Retinal pigment epithelial cell (primary cell): ENCODE measurements at regions not wholly inside any gene's neighbourhood (a gene's known extent, or its start where the extent isn't known, plus 50 kb on each side); places are given as distances from the start of the nearest gene placed in this dataset.

Experiments used
- DNase-seq: peaks from one replicate; pipeline ENCODE4 v3.0.0-alpha.2; 2010; ENCODE audit warnings: low read depth
- H3K4me3 ChIP-seq: 2 replicates; pipeline ENCODE4 v1.5.1; 2011; ENCODE audit warnings: mild to moderate bottlenecking, low read length, control low read depth, moderate library complexity
- CTCF ChIP-seq: conservative IDR thresholded peaks from 2 replicates; pipeline ENCODE4 v1.5.1; 2011; ENCODE audit warnings: low read depth, low read length, control low read depth, inconsistent platforms

DNA sequence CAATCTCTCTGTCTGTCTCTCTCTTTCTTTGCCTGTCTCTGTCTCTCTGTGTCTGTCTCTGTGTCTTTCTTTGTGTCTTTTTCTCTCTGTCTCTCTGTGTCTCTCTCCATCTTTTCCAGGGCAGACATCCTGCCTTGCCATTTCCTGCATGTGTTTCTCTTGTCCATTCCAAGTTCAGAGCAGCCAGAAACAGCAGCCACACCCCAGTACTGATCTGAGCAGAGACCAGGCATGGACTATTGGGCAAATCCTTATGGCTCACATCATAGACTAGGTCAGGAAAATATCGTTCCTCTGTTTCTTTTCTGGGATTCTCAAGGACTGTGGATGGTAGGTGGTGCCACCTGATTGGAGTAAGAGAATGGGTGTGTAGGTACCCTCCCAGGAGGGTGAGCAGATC, 95.8 kb downstream of the RAMP3 start:
- H3K4me3 ChIP-seq, result no peak overlapping the region
- no peak for TF ChIP-seq CTCF

GRCh38 chr7:45255187-45255586, 97.6 kb downstream of the RAMP3 start:
- no peak for TF ChIP-seq CTCF
- DNase-seq, result no peak
- H3K4me3 ChIP-seq, result no peak overlapping the region

More for the DNA sequence above, 95.8 kb downstream of the RAMP3 start:
- DNase-seq, result no peak

- DNase-seq, result no peak
- H3K4me3 ChIP-seq, result no peak overlapping the region
- TF ChIP-seq CTCF, result no peak
These were observed 98.7 kb downstream of the RAMP3 start for GRCh38 chr7:45256309-45256708.

- DNase-seq, result no peak
- H3K4me3 ChIP-seq, result no peak overlapping the region
- no peak for TF ChIP-seq CTCF
These were observed 99.2 kb downstream of the RAMP3 start for GRCh38 chr7:45256775-45257174.

DNA sequence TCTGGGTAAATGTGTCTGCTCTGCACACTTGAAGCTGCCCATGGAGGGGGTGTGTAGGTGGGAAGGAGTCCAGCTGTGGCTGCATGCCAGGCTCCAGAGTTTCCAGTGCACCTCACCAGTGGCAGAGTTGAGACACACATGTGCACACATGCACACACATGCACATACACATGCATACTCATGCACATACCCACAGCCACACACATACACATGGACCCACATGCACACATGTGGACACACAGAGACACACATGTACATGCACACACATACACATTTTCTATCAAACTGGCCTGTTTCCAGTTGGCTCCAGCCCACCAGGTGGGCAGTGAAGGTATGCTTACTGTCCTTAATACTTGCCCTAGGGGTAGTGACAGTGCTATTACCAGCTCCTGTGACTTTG, 99.7 kb downstream of the RAMP3 start:
- no peak overlapping the region for H3K4me3 ChIP-seq
- no peak for TF ChIP-seq CTCF
- no peak for DNase-seq

DNA sequence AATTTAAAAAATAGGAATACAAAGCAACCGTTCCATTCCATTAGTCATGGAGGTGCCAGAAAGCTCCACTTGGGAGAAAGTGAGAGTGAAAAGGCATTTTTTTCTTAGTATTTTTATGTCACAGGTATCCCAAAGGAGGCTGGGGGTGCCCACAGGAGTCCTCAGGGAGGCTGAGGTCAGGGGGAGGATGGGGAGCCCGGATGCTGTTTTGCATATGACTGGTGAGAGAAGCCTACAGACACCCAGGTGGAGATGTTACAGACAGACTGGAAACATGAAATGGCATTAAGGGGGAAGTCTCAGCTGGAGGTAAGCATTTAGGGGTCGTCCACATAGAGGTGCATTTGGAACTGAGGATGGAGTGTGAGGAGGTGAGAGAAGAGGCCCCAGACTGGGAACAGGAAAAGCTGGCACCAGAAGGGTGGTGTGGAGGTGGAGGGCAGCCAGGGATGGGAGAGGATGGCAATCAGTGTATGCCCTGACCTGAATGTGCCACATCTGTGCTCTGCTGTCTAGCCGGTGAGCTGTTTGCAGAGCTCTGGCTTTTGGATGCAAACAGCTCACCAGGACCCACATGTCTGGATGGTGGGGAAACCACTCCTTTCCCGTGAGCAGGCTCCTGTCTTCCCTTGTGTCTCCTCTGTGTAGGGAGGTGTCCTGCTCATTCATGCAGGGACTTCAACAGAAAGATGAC, 101.1 kb downstream of the RAMP3 start:
- no peak for TF ChIP-seq CTCF
- no peak for DNase-seq
- H3K4me3 ChIP-seq, result no peak overlapping the region

GRCh38 chr7:45259227-45259596, 101.6 kb downstream of the RAMP3 start:
- no peak for DNase-seq
- no peak overlapping the region for H3K4me3 ChIP-seq
- no peak for TF ChIP-seq CTCF
